ENCODE measurements at regions not wholly inside any gene's neighbourhood (a gene's known extent, or its start where the extent isn't known, plus 50 kb on each side); places are given as distances from the start of the nearest gene placed in this dataset.

- ATAC-seq (ENCODE audit: low read depth): no peak
- Histone ChIP-seq H3K36me3 (ENCODE audit: control insufficient read depth, insufficient read depth, low read length) (no peaks in the 10 kb centered on the region), H2BK20ac (ENCODE audit: low read depth, low read length) (no peak overlapping the region), H2BK15ac (ENCODE audit: low read depth, low read length) (no peak overlapping the region), H2AK9ac (replicated peaks; ENCODE audit: low read depth, low read length, poor library complexity) (no peak overlapping the region), H3K9me3 (ENCODE audit: control insufficient read depth, insufficient read depth, low read length) (peaks cover 8% of the 10 kb centered on the region), H3K56ac (ENCODE audit: extremely low read depth, insufficient read depth, low read length) (no peak overlapping the region), H3K4ac (ENCODE audit: low read depth, low read length) (no peak overlapping the region), H4K5ac (ENCODE audit: low read depth, low read length) (no peak overlapping the region), H3K4me3 (ENCODE audit: insufficient read depth, low read depth, low read length) (no peak overlapping the region), H2BK5ac (ENCODE audit: low read depth, low read length, poor library complexity, severe bottlenecking) (no peak overlapping the region), H3K4me1 (ENCODE audit: control insufficient read depth, insufficient read depth, low read length) (no peaks in the 10 kb centered on the region), H3K27ac (ENCODE audit: insufficient read depth, low read length) (no peak overlapping the region), H3K23ac (ENCODE audit: low read depth, low read length) (no peak overlapping the region), H2BK120ac (ENCODE audit: low read depth, low read length) (no peak overlapping the region), H4K8ac (ENCODE audit: low read depth in 2 of 2, low read length in 2 of 2) (no peak overlapping the region), H2AK5ac (ENCODE audit: low read depth, low read length) (no peak overlapping the region), H3K9me1 (ENCODE audit: insufficient read depth, low read length) (no peaks in the 10 kb centered on the region), H3K18ac (ENCODE audit: low read depth, low read length) (no peak overlapping the region), H4K20me1 (ENCODE audit: insufficient read depth, low read length) (no peaks in the 10 kb centered on the region), H3K9ac (ENCODE audit: low read depth, low read length) (no peak overlapping the region), H4K91ac (ENCODE audit: insufficient read depth, low read depth, low read length) (no peak overlapping the region), H3K4me2 (ENCODE audit: low read depth, low read length) (no peak overlapping the region), H3K14ac (replicated peaks; ENCODE audit: low read depth, low read length) (no peak overlapping the region), H3K27me3 (ENCODE audit: control insufficient read depth, insufficient read depth, low read length) (no peaks in the 10 kb centered on the region), H3K79me1 (ENCODE audit: low read depth in 1 of 2, low read length in 2 of 2) (no peaks in the 10 kb centered on the region), H2AFZ (replicated peaks; ENCODE audit: low read length, poor library complexity) (no peak overlapping the region)
- in situ Hi-C loops (cut with MboI; ENCODE audit: low sequenced_read_pairs): no loop called here
- POLR2A ChIA-PET (ENCODE audit: unreplicated experiment): no interaction called here
- DNase-seq: no peak
- dilution Hi-C loops (cut with HindIII; ENCODE audit: low sequenced_read_pairs, unreplicated experiment): no loop called here
- TF ChIP-seq RFX5 (IDR thresholded peaks at IDR 0.05; ENCODE audit: low read depth, low read length): no peak
- no peak for TF ChIP-seq RCOR1 (IDR thresholded peaks at IDR 0.05; ENCODE audit: insufficient replicate concordance, low read length)
- no peak for TF ChIP-seq CTCF (conservative IDR thresholded peaks at IDR 0.05; ENCODE audit: low read depth, low read length)
- intact Hi-C loops (cut with micrococcal nuclease): no loop called here
- no TSS peak for BruUV-seq (replicated peaks)
- CTCF ChIA-PET: no interaction called here
These were observed 72.1 kb upstream of the ZNF236 start for GRCh38 chr18:76750269-76750668.

Measured in IMR-90 (cell line).